GM23248 (cell line): ENCODE measurements at regions not wholly inside any gene's neighbourhood (a gene's known extent, or its start where the extent isn't known, plus 50 kb on each side); places are given as distances from the start of the nearest gene placed in this dataset.

Source experiments
- EZH2 ChIP-seq: fragments of 200-600 bp; sonication (generic); IDR thresholded peaks from 2 replicates; pipeline ENCODE4 v1.6.1; 2018; ENCODE audit warnings: antibody characterized with exemption, mild to moderate bottlenecking; ENCODE audit not compliant: insufficient read depth, poor library complexity, severe bottlenecking
- EZH2phosphoT487 ChIP-seq: fragments of 200-600 bp; sonication (generic); IDR thresholded peaks from 2 replicates; pipeline ENCODE4 v1.6.1; 2018; ENCODE audit warnings: antibody characterized with exemption, moderate library complexity, mild to moderate bottlenecking, low read depth; ENCODE audit not compliant: insufficient read depth

DNA sequence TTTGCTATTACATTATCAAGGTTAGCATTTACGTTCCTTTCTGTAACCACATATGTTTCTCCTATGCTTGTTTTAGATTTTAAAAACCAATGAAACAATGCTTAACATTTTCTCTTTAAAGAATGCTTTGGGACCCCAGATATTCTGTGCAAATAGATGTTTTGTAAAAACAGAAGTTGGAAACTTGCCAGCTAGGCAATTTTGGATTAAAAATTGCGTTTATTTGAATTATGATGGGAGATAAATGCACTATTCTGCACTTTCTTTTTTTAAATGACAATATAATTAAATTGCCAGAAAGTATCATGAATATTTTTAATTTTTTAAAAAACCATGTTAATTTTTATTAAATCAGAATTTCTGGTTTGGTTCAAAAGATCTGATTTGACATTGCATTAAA lies 81.6 kb downstream of the MACIR start:
- no peak for TF ChIP-seq EZH2
- no peak for TF ChIP-seq EZH2phosphoT487
